ENCODE measurements at regions not wholly inside any gene's neighbourhood (a gene's known extent, or its start where the extent isn't known, plus 50 kb on each side); places are given as distances from the start of the nearest gene placed in this dataset.
"Not testable (repeated sequence)": the region's sequence is repeated elsewhere in the genome, so short reads cannot be mapped to it uniquely, and the experiment has no call there.

- no peak overlapping the region for H2AFZ ChIP-seq (ENCODE audit: insufficient read depth, low read depth, low read length, poor library complexity, severe bottlenecking)
- no peaks in the 10 kb centered on the region for H3K27me3 ChIP-seq (ENCODE audit: control insufficient read depth in 2 of 2, insufficient read depth in 2 of 2, low read length in 2 of 2)
- WGBS (ENCODE audit: insufficient coverage) = 62% methylated on average over 1 of the region's 1 CpG
- no peak overlapping the region for H3K4me2 ChIP-seq (replicated peaks; ENCODE audit: extremely low read depth, low read length, poor library complexity, severe bottlenecking)
- H3K4me1 ChIP-seq (ENCODE audit: control insufficient read depth in 1 of 2, insufficient read depth in 2 of 2, low read length in 2 of 2) = no peaks in the 10 kb centered on the region
- H3K9me3 Mint-ChIP-seq = peaks cover 0 to 12% (median 4%) of the 10 kb centered on the region in 7 donors
- no peaks in the 10 kb centered on the region for H4K20me1 ChIP-seq (ENCODE audit: insufficient read depth, low read length)
- no peaks in the 10 kb centered on the region for H3K79me2 ChIP-seq (ENCODE audit: insufficient read depth, low read length)
- no peak overlapping the region for H3K9ac ChIP-seq (ENCODE audit: insufficient read depth, low read length, poor library complexity, severe bottlenecking)
- H3K27ac Mint-ChIP-seq = no peak overlapping the region
- intact Hi-C loops (cut with micrococcal nuclease) = no loop called here
- H3K9me3 ChIP-seq (replicated peaks in 1 of 2; ENCODE audit: control insufficient read depth in 1 of 2, insufficient read depth in 1 of 2, low read length in 2 of 2) = peaks cover 0 to 7% of the 10 kb centered on the region in 2 donors
- no peak overlapping the region for H3K27ac ChIP-seq (ENCODE audit: low read depth in 1 of 2, low read length in 2 of 2)
- no peaks in the 10 kb centered on the region for H3K27me3 Mint-ChIP-seq (ENCODE audit: low read depth in 3 of 3)
- H3K4me3 ChIP-seq (replicated peaks in 1 of 3; ENCODE audit: low read depth in 2 of 3, low read length in 3 of 3) = no peak overlapping the region
- H3K36me3 ChIP-seq (replicated peaks in 1 of 2; ENCODE audit: control insufficient read depth in 1 of 2, insufficient read depth in 2 of 2, low read length in 2 of 2) = no peaks in the 10 kb centered on the region
- TF ChIP-seq CTCF (IDR thresholded peaks at IDR 0.05) = no peak
- H3K4me3 Mint-ChIP-seq = no peak overlapping the region
- H3K36me3 Mint-ChIP-seq = no peaks in the 10 kb centered on the region
- no peak for DNase-seq
- no peaks in the 10 kb centered on the region for H3K4me1 Mint-ChIP-seq
Measured at GRCh38 chr4:72875138-72875537, 194.4 kb downstream of the COX18 start.

GRCh38 chr4:72864898-72865297 lies 204.6 kb downstream of the COX18 start:
- peaks cover 0 to 1% (median 0%) of the 10 kb centered on the region in 3 donors for H3K27me3 Mint-ChIP-seq (ENCODE audit: low read depth in 3 of 3)
- DNase-seq = no peak
- no peak overlapping the region for H2AFZ ChIP-seq (ENCODE audit: insufficient read depth, low read depth, low read length, poor library complexity, severe bottlenecking)
- H3K36me3 ChIP-seq (replicated peaks in 1 of 2; ENCODE audit: control insufficient read depth in 1 of 2, insufficient read depth in 2 of 2, low read length in 2 of 2) = no peaks in the 10 kb centered on the region
- H3K27ac ChIP-seq (ENCODE audit: low read depth in 1 of 2, low read length in 2 of 2) = no peak overlapping the region
- no peaks in the 10 kb centered on the region for H3K4me1 ChIP-seq (ENCODE audit: control insufficient read depth in 1 of 2, insufficient read depth in 2 of 2, low read length in 2 of 2)
- no peak overlapping the region for H3K4me2 ChIP-seq (replicated peaks; ENCODE audit: extremely low read depth, low read length, poor library complexity, severe bottlenecking)
- no peak overlapping the region for H3K27ac Mint-ChIP-seq
- TF ChIP-seq CTCF (IDR thresholded peaks at IDR 0.05) = no peak
- no peaks in the 10 kb centered on the region for H4K20me1 ChIP-seq (ENCODE audit: insufficient read depth, low read length)
- H3K9me3 ChIP-seq (replicated peaks in 1 of 2; ENCODE audit: control insufficient read depth in 1 of 2, insufficient read depth in 1 of 2, low read length in 2 of 2) = peaks cover 16% of the 10 kb centered on the region in 2 donors
- no peak overlapping the region for H3K4me3 ChIP-seq (replicated peaks in 1 of 3; ENCODE audit: low read depth in 2 of 3, low read length in 3 of 3)
- intact Hi-C loops (cut with micrococcal nuclease) = no loop called here
- H3K4me3 Mint-ChIP-seq = no peak overlapping the region
- H3K9me3 Mint-ChIP-seq = peaks cover 4 to 19% (median 15%) of the 10 kb centered on the region in 7 donors
- H3K79me2 ChIP-seq (ENCODE audit: insufficient read depth, low read length) = no peaks in the 10 kb centered on the region
- no peaks in the 10 kb centered on the region for H3K4me1 Mint-ChIP-seq
- H3K27me3 ChIP-seq (ENCODE audit: control insufficient read depth in 2 of 2, insufficient read depth in 2 of 2, low read length in 2 of 2) = no peaks in the 10 kb centered on the region
- H3K36me3 Mint-ChIP-seq = no peaks in the 10 kb centered on the region
- no peak overlapping the region for H3K9ac ChIP-seq (ENCODE audit: insufficient read depth, low read length, poor library complexity, severe bottlenecking)

- H3K4me1 Mint-ChIP-seq; intact Hi-C loops (cut with micrococcal nuclease): not testable (repeated sequence)
- peaks cover 3 to 18% (median 12%) of the 10 kb centered on the region in 7 donors for H3K9me3 Mint-ChIP-seq
Measured at GRCh38 chr4:72864277-72864676, 205.2 kb downstream of the COX18 start.

More at GRCh38 chr4:72864277-72864676, 205.2 kb downstream of the COX18 start:
- H3K4me1 ChIP-seq (ENCODE audit: control insufficient read depth in 1 of 2, insufficient read depth in 2 of 2, low read length in 2 of 2); H3K27me3 Mint-ChIP-seq (ENCODE audit: low read depth in 3 of 3); H3K4me2 ChIP-seq (replicated peaks; ENCODE audit: extremely low read depth, low read length, poor library complexity, severe bottlenecking); H3K9ac ChIP-seq (ENCODE audit: insufficient read depth, low read length, poor library complexity, severe bottlenecking); H3K27ac ChIP-seq (ENCODE audit: low read depth in 1 of 2, low read length in 2 of 2); H3K4me3 ChIP-seq (replicated peaks in 1 of 3; ENCODE audit: low read depth in 2 of 3, low read length in 3 of 3); H3K36me3 Mint-ChIP-seq; DNase-seq; H3K36me3 ChIP-seq (replicated peaks in 1 of 2; ENCODE audit: control insufficient read depth in 1 of 2, insufficient read depth in 2 of 2, low read length in 2 of 2); H4K20me1 ChIP-seq (ENCODE audit: insufficient read depth, low read length); H2AFZ ChIP-seq (ENCODE audit: insufficient read depth, low read depth, low read length, poor library complexity, severe bottlenecking); H3K79me2 ChIP-seq (ENCODE audit: insufficient read depth, low read length); H3K27me3 ChIP-seq (ENCODE audit: control insufficient read depth in 2 of 2, insufficient read depth in 2 of 2, low read length in 2 of 2); H3K4me3 Mint-ChIP-seq; H3K27ac Mint-ChIP-seq: not testable (repeated sequence)
- WGBS (ENCODE audit: insufficient coverage) = 93% methylated on average over 1 of the region's 1 CpG
- peaks cover 16% of the 10 kb centered on the region in 2 donors for H3K9me3 ChIP-seq (replicated peaks in 1 of 2; ENCODE audit: control insufficient read depth in 1 of 2, insufficient read depth in 1 of 2, low read length in 2 of 2)
